Fibroblast of gingiva (primary cell): ENCODE measurements at regions not wholly inside any gene's neighbourhood (a gene's known extent, or its start where the extent isn't known, plus 50 kb on each side); places are given as distances from the start of the nearest gene placed in this dataset.

Source experiments
- DNase-seq: peaks from one replicate; pipeline ENCODE4 v3.0.0-alpha.2; 2011; ENCODE audit warnings: low read depth

DNA sequence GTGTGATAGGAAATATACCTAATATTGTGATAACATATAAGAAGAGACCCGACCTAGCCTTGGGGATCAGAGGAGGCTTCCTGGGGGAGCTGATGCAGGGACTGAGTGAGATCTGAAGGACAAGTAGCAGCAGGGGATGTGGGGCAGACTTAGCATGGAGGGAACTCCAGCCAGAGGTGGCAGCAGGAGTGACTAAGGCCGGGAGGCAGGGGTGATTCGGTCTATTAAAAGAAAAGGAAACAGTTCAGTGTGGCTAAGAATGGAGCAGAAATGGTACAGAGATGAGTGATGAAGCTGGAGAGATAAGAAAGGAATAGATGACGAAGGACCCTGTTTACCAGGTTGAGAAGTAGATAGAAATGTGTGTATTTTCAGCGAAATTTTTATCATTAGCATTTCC lies 408.8 kb downstream of the ENC1 start:
- no peak for DNase-seq

GRCh38 chr5:74226716-74227485 lies 413.6 kb downstream of the ENC1 start:
- DNase-seq: no peak

DNA sequence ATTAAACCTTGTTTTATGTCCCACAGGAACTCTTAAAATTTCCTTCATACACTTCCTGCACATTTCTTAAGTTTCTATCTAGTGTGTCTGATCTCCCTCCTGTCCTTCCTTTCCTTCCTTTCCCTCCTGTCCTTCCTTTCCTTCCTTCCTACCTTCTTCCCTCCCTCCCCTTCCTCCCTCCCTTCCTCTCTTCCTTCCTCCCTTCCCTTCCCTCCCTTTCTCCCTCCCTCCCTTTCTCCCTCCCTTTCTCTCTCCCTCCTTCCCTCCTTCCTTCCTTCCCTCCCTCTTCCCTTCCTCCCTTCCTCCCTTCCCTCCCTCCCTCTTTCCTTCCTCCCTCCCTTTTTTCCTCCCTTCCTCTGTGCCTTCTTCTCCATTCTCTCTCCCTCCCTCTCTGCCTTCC lies 414.9 kb downstream of the ENC1 start:
- DNase-seq: no peak

- DNase-seq: no peak
Observed at GRCh38 chr5:74224331-74224730, 416.2 kb downstream of the ENC1 start.

GRCh38 chr5:74222806-74223205 lies 417.7 kb downstream of the ENC1 start:
- no peak for DNase-seq

- DNase-seq: no peak
Observed at GRCh38 chr5:74221413-74221812, 419.1 kb downstream of the ENC1 start.

DNA sequence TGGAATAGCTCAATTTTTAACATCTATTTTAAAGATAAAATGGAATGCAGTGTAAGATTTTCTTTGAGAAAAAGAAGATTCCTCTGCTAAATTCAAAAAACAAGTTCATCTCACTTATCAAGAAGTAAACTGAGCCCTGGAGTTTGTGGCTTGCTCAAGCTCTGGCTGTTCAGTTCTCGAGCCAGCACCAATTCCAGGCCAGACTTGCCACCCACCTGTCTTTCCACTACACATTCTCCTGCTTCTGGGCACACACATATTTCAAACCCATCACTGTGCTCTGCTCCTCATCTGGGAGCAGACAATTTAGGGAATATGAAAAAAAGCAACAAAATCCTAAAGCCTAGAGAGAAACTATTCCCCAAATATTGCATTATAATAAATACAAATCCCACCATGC lies 424.5 kb downstream of the ENC1 start:
- no peak for DNase-seq

DNA sequence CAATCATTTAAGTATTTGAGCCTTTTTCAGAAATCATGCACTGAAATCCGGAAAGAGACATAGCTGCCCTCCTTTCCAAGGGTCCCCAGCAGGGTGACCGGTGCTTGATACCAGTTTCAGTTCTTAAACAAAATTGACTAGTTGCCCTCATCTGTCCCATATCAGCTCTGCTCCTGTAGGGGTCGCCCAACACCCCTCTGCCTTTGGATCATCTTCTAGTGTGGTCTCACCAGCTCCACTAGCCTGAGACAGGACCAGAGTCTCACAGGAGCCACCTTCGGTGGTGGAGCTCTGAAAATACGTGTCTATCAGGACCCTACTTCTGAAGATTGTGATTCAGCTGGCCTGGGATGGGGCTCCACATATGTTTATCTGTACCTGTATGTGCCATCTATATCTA lies 428.2 kb downstream of the ENC1 start:
- no peak for DNase-seq

DNA sequence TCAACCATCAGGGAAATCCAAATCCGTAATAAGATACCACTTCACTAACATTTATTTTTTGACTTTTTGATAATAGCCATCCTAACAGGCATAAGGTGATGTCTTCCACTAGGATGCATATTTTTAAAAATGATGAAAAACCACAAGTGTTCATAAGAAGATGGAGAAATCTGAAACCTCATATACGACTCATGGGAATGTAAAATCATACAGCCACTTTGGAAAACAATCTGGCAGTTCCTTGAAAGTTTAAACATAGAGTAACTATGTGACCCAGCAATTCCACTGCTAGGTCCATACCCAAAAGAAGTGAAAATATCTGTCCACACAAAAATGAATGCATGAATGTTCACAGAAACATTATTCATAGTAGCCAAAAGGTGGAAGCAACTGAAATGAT lies 431.0 kb downstream of the ENC1 start:
- DNase-seq: no peak

GRCh38 chr5:74206579-74207550 lies 433.7 kb downstream of the ENC1 start:
- peak; percentile 58 for DNase-seq

DNA sequence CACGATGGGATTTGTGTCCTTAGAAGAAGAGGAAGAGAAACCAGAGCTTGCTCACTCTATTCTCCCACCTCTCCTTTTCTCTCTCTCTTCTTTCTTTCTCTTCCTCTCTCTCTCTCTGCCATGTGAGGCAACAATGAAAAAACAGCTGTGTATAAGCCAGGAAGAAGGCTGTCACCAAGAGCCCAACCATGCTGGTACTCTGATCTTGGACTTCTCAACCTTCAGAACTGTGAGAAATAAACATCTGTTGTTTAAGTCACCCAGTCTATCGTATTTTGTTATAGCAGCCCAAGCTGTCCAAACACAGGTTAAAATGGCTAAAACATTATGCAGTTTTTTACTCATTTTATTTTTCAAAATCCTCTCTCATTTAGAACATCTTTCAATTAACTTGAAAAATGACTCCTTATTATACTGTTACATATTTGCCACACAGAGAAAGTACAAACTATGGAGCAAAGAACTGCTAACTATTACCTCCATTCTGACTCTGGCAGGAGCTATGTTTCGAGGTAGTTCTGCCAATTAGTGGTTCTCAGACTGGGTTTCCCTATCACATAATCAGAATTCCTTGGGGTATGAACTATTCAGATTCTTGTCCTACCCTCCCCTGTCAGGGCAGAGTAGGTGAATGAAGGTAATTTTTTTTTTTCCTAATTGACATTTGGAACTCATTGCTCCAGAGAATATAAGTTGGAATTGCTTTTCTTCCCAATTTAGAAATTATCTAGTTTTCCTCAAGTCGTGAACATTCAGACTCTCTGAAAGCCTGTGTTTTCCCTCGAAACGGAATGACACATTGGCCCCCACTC lies 434.6 kb downstream of the ENC1 start:
- no peak for DNase-seq

DNA sequence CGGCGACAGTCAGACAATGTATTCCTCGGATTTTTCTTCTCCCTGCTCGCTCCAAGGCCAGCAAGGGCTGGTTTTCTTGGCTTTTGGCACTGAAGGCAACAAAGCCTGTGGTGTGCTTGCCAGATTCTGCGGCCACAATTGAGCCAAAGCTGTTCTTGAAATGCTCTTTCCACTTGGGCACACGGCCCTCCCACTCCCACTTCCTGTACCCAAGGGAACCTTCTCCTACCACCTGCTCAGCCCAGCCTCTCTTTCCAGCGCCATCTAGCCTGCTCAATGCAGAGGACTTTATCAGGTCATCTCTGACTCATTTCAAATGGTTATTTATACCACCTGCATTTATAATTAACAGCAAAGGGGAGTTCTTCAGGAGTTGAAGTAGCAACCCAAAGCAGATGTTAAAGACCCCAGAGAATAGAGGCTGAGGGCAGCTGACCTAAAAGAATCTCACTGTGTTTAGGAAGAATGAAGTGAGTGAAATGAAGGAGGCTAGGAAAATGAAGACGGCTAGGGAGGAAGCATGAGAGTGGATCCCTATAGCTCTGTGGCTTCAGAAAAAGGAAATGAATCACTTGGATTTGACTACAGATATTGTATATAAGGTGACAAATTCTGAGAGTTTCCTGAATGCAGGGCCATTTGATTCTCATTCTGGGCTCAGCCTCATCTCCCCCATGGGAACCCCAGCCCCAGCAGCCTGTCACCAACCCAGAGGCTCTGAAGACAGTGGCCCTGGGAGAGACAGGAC lies 439.0 kb downstream of the ENC1 start:
- no peak for DNase-seq

DNA sequence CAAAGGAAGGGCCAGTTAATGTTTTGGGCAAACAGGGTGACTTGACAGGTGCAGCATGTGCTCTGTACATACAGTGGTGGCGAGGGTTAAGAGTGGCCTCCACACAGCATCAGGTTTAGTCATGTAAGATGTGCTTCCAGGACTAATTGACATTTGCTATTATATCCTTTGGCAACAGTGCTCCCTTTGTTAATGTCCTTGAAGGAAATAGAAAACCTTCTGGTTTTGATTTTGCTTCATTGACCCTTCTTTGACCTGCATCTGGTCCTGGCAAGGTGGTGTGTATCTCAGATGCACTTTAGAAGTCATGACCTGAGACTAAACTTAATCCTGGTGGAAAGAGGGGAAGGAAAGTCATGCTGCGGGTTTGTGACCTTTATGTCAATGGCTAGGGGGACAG lies 440.0 kb downstream of the ENC1 start:
- DNase-seq: no peak

DNA sequence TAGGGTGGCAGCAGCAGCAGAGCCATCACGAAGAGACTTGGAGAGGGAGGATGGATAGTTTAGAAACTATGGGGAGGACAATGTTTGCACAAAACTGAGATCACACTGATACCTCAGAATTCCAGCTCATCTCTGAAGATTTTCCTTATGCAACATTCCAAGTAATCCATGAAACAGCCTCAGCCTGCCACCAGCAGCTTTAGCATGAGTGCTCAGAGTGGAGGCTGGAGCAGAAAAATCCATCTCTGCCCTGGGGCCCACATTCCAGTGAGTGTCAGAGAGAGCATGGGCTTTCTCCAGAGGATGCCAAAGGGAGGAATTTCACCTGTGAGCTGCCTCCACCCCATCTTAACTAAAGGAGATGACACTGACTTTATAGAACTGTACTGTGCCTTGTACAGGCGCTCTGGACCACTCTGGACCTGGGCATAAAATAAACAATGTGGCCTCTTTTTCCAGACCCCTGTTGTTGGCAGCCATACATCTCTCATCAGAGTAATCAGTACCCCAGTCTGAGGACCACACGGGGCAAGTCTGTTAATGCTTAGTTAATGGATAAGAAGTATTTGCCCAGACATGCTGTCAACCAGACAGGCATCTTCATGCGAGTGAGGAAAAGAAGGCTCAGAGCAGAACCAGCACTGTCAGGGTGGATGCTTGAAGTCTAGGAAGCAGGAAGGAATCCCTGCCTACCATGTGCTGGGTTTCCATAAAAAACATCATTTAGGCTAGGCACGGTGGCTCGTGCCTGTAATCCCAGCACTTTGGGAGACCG lies 440.9 kb downstream of the ENC1 start:
- DNase-seq: no peak

DNA sequence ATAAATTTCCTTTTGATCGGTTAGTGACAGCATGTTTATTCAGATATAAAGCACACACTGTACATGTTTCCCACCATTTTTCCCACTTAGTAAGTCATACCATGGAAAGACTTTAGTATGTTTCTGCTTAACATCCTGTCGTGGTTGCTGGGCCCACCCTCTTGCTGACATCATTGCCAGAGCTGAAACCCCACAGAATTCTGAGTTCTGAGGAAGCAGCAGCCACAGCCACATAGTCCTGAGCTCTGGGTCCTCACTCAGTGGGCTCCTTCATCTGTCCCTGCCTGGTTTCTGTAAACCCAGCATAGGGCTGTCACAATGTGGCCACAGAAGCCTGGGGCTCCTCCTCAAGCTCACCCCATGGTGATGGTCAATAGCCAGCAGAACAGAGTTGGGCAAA lies 441.5 kb downstream of the ENC1 start:
- no peak for DNase-seq

GRCh38 chr5:74198156-74198555 lies 442.4 kb downstream of the ENC1 start:
- no peak for DNase-seq

DNA sequence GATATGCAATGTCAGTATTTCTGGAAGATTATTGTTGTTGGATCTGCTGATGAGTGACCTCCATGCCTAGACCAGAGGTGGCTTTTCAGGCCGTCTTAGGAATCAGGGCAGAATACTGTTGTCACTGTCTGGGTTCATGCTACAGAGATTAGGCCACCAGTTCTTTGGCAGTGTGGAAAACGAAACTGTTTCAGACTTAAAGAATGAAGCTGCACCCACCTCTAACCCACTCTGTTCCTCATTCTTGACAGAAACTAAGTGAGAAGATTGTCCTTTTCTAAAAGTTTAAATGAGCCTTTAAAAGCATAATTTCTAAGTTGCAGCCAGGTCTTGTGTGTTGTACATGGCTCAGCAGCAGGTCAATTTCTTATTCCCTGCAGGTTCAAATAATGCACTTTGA lies 444.3 kb downstream of the ENC1 start:
- DNase-seq: no peak

- DNase-seq: no peak
Observed at GRCh38 chr5:74194196-74194595, 446.3 kb downstream of the ENC1 start.

DNA sequence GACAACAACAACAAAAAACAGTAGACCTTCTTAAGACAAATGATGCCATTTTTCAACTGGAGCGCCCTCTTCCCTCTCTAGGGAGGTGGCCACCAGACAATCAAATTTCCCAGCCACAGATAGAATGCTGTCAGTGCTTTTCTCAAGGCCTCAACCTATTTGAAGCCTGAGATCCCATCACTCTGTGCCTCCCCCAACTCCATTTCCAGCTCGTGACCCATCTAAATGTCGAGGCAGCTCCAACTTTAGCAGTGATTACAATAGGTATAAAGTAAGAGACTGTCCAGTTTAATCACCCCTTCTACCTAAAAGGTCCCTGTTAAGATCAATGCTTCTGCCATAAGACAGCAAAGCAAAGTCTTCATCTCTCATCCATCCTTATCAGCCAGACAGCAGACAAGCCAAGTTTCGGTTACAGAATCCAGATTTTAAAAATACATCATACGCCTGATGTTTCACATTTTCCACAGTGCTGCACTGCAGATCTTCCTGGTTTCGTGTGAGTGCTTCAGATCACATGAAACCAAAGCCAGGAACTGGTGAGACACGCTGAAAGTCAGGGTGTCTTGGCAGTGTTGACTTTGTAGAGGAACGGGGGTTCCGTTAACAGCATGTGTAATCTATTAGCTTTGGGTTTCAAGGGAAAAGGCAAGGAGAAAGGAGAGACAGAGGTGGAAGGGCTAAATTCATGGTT lies 447.8 kb downstream of the ENC1 start:
- peak; percentile 31 for DNase-seq
